Hepatocyte (in vitro differentiated cells): ENCODE measurements at regions not wholly inside any gene's neighbourhood (a gene's known extent, or its start where the extent isn't known, plus 50 kb on each side); places are given as distances from the start of the nearest gene placed in this dataset.
"Not testable (repeated sequence)": the region's sequence is repeated elsewhere in the genome, so short reads cannot be mapped to it uniquely, and the experiment has no call there.

ENCODE experiments used
- DNase-seq: peaks from one replicate; pipeline ENCODE4 v3.0.0-alpha.2; 2016; ENCODE audit warnings: low spot score
- H2AFZ ChIP-seq: fragments of 200-600 bp; sonication (generic); 2 replicates; pipeline ENCODE4 v1.6.0; 2016; ENCODE audit warnings: antibody characterized with exemption, mild to moderate bottlenecking
- H3K27ac ChIP-seq: fragments of 200-600 bp; sonication (generic); 2 replicates; pipeline ENCODE4 v1.5.1; 2016; ENCODE audit warnings: mild to moderate bottlenecking
- H3K27me3 ChIP-seq: fragments of 200-600 bp; sonication (generic); 2 replicates; pipeline ENCODE4 v1.6.1; 2016
- H3K36me3 ChIP-seq: fragments of 200-600 bp; sonication (generic); replicated peaks from 2 replicates; pipeline ENCODE4 v1.5.1; 2016; ENCODE audit warnings: low read depth; ENCODE audit not compliant: insufficient read depth
- H3K4me1 ChIP-seq: fragments of 200-600 bp; sonication (generic); 2 replicates; pipeline ENCODE4 v1.5.1; 2016; ENCODE audit warnings: mild to moderate bottlenecking, moderate library complexity; ENCODE audit not compliant: insufficient read depth
- H3K4me2 ChIP-seq: fragments of 200-600 bp; sonication (generic); 2 replicates; pipeline ENCODE4 v1.6.0; 2016
- H3K4me3 ChIP-seq: fragments of 200-600 bp; sonication (generic); 2 replicates; pipeline ENCODE4 v1.5.1; 2016; ENCODE audit warnings: mild to moderate bottlenecking
- H3K79me2 ChIP-seq: fragments of 200-600 bp; sonication (generic); 2 replicates; pipeline ENCODE4 v1.6.0; 2017; ENCODE audit warnings: mild to moderate bottlenecking
- H3K9me2 ChIP-seq: fragments of 200-600 bp; sonication (generic); replicated peaks from 2 replicates; pipeline ENCODE4 v1.6.0; 2017; ENCODE audit warnings: mild to moderate bottlenecking; ENCODE audit not compliant: insufficient read depth
- H3K9me3 ChIP-seq: fragments of 200-600 bp; sonication (generic); 2 replicates; pipeline ENCODE4 v1.5.1; 2016; ENCODE audit warnings: low read depth, mild to moderate bottlenecking
- H4K20me1 ChIP-seq: fragments of 200-600 bp; sonication (generic); 2 replicates; pipeline ENCODE4 v1.6.0; 2016; ENCODE audit warnings: mild to moderate bottlenecking; ENCODE audit not compliant: insufficient read depth, poor library complexity, severe bottlenecking
- CTCF ChIP-seq: fragments of 200-600 bp; sonication (generic); IDR thresholded peaks from 2 replicates; pipeline ENCODE4 v1.5.1; 2016; ENCODE audit warnings: antibody characterized with exemption, mild to moderate bottlenecking; ENCODE audit not compliant: poor library complexity
- EZH2 ChIP-seq: fragments of 200-600 bp; sonication (generic); IDR thresholded peaks from 2 replicates; pipeline ENCODE4 v1.6.1; 2016; ENCODE audit warnings: antibody characterized with exemption, mild to moderate bottlenecking, borderline replicate concordance
- EZH2phosphoT487 ChIP-seq: fragments of 200-600 bp; sonication (generic); IDR thresholded peaks from one replicate; pipeline ENCODE4 v1.6.1; 2018; ENCODE audit warnings: antibody characterized with exemption, mild to moderate bottlenecking, low read depth, moderate library complexity; ENCODE audit not compliant: unreplicated experiment, severe bottlenecking
- WGBS: methylation state at CpG from one replicate; pipeline ENCODE4 v1.1.6; 2016; ENCODE audit warnings: low lambda C conversion rate; ENCODE audit errors: missing lambda C conversion rate; 5-methylcytosine and 5-hydroxymethylcytosine counted together

- Histone ChIP-seq H3K4me1 (no peaks in the 10 kb centered on the region), H3K9me3 (no peaks in the 10 kb centered on the region), H3K36me3 (no peaks in the 10 kb centered on the region), H3K9me2 (no peaks in the 10 kb centered on the region), H3K27me3 (no peaks in the 10 kb centered on the region), H3K27ac (no peak overlapping the region), H2AFZ (no peak overlapping the region), H3K4me3 (no peak overlapping the region), H4K20me1 (no peaks in the 10 kb centered on the region), H3K4me2 (no peak overlapping the region), H3K79me2 (no peaks in the 10 kb centered on the region)
- WGBS = 78% methylated on average over 4 of the region's 4 CpGs
- TF ChIP-seq EZH2 (no peak), EZH2phosphoT487 (no peak), CTCF (no peak)
- DNase-seq = no peak
These were observed 495.4 kb downstream of the NAP1L3 start for GRCh38 chrX:93177930-93178329.

GRCh38 chrX:93169771-93170170, 503.6 kb downstream of the NAP1L3 start:
- no peak for DNase-seq
- Histone ChIP-seq H3K36me3 (no peaks in the 10 kb centered on the region), H3K79me2 (no peaks in the 10 kb centered on the region), H3K4me3 (no peak overlapping the region), H3K4me1 (no peaks in the 10 kb centered on the region), H3K9me3 (no peaks in the 10 kb centered on the region), H3K9me2 (no peaks in the 10 kb centered on the region), H3K27me3 (no peaks in the 10 kb centered on the region), H2AFZ (no peak overlapping the region), H3K4me2 (no peak overlapping the region), H3K27ac (no peak overlapping the region), H4K20me1 (no peaks in the 10 kb centered on the region)
- 32% methylated on average over 1 of the region's 1 CpG for WGBS
- TF ChIP-seq CTCF (no peak), EZH2phosphoT487 (no peak), EZH2 (no peak)

DNA sequence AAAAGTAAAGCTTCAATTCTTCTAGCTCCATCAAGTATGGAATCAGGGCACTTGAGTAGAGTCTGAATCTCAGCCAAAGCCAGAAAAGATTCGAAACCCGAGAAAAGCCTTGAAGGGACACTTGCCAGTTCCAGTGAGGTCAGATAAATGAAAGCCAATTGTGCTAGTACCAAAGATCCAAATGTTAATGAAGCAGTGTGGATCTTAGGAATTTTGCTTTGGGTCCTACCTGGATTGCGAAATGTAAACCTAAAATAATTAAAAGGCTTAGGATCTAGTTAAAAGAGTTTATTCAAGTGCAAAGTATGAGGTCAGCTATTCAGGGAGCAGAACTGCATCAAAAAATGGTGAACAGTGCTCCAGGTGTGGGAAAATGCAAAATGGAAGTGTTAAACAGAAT, 552.6 kb downstream of the NAP1L3 start:
- Histone ChIP-seq H3K4me2 (no peak overlapping the region), H3K9me2 (no peaks in the 10 kb centered on the region), H2AFZ (no peak overlapping the region), H3K27me3 (no peaks in the 10 kb centered on the region), H3K79me2 (no peaks in the 10 kb centered on the region), H4K20me1 (no peaks in the 10 kb centered on the region), H3K4me3 (no peak overlapping the region), H3K36me3 (no peaks in the 10 kb centered on the region), H3K4me1 (no peaks in the 10 kb centered on the region), H3K9me3 (no peaks in the 10 kb centered on the region), H3K27ac (no peak overlapping the region)
- DNase-seq = no peak
- no peak for TF ChIP-seq EZH2phosphoT487
- whole genome bisulfite sequencing = 81% methylated on average over 3 of the region's 3 CpGs

DNA sequence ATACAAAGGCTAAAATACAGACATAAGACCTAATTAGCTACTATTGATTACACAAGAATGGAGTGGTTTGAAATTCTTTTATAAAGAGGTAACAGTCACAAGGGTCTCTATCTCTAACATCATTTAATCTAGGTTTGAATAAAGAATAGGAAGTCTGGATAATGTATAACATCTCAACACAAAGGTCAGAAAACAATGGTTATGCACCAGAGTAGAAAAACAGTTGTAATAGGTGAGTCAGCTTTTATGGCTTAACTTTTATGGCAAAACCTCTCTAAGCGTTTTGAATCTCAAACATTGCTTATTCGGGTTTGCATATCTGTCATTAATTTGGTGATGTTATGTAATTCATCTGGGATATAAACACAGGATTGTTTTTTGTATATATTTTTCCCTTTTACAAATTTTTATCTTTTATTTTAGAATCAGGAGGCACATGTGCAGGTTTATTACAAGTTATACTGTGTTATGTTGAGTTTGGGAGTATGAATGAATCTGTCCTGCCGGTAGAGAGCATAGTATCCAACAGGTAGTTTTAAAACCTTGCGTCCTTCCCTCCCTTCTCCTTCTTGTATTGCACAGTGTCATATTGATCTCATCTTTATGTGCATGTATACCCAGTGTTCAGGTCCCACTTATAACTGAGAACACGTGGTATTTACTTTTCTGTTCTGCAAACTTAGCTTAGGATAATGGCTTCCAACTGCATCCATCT, 569.9 kb downstream of the NAP1L3 start:
- not testable (repeated sequence) for H3K79me2 ChIP-seq, H4K20me1 ChIP-seq, H3K9me3 ChIP-seq, DNase-seq, H2AFZ ChIP-seq, H3K27ac ChIP-seq, H3K4me1 ChIP-seq, H3K27me3 ChIP-seq, H3K36me3 ChIP-seq, H3K4me2 ChIP-seq, H3K9me2 ChIP-seq, H3K4me3 ChIP-seq
- 80% methylated on average over 5 of the region's 5 CpGs for WGBS

DNA sequence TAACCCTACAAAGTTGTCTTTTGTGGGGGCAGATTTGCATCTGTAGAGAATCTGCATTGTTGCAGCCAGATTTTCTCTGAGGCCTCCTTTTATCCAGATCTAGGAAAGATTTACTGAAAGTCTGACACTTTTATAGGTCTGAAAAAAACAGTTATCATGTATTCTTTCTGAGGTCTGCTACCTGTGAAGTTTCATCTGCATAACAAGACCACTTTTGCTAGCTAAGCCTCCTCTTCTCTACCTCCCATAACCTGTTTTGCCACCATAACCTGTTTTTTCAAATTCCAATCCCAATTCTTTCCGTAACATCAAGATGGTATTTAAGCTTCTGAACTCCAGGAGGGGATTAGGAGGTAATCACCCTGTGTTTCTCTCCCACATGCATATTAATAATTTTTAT, 577.8 kb downstream of the NAP1L3 start:
- H3K4me3 ChIP-seq, H3K4me2 ChIP-seq, H4K20me1 ChIP-seq, H3K27ac ChIP-seq, H3K9me2 ChIP-seq, H3K27me3 ChIP-seq, H3K4me1 ChIP-seq, H3K9me3 ChIP-seq, DNase-seq, H2AFZ ChIP-seq, H3K79me2 ChIP-seq, H3K36me3 ChIP-seq: not testable (repeated sequence)
- WGBS = 71% methylated on average over 1 of the region's 1 CpG

DNA sequence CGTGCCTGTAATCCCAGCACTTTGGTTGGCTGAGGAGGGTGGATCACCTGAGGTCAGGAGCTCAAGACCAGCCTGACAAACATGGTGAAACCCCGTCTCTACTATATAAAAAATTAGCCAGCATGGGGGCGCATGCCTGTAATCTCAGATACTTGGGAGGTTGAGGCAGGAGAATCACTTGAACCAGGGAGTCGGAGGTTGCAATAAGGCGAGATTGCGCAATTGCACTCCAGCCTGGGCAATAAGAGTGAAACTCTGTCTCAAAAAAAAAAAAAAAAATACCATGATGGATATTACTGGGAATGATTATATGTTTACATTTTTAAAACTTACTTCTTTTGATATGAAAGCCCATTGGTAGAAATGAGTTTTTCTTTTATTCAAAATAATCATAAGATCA, 594.5 kb downstream of the NAP1L3 start:
- not testable (repeated sequence) for H3K36me3 ChIP-seq, H4K20me1 ChIP-seq, H3K9me2 ChIP-seq, H3K27ac ChIP-seq, DNase-seq, H3K79me2 ChIP-seq, H3K9me3 ChIP-seq, H3K4me3 ChIP-seq, H3K27me3 ChIP-seq, H3K4me1 ChIP-seq, H2AFZ ChIP-seq, H3K4me2 ChIP-seq
- 91% methylated on average over 6 of the region's 6 CpGs for WGBS

GRCh38 chrX:93055264-93055663, 618.1 kb downstream of the NAP1L3 start:
- not testable (repeated sequence) for H3K27ac ChIP-seq, H3K79me2 ChIP-seq, H2AFZ ChIP-seq, H3K36me3 ChIP-seq, H3K9me3 ChIP-seq, H3K4me1 ChIP-seq, H3K27me3 ChIP-seq, H4K20me1 ChIP-seq, H3K4me2 ChIP-seq, H3K4me3 ChIP-seq, H3K9me2 ChIP-seq, DNase-seq
